ENCODE measurements at regions not wholly inside any gene's neighbourhood (a gene's known extent, or its start where the extent isn't known, plus 50 kb on each side); places are given as distances from the start of the nearest gene placed in this dataset.

- no peak for TF ChIP-seq EZH2 (IDR thresholded peaks at IDR 0.05; ENCODE audit: borderline replicate concordance, low read depth, low read length, poor library complexity, severe bottlenecking)
- TF ChIP-seq, protein P1, sequence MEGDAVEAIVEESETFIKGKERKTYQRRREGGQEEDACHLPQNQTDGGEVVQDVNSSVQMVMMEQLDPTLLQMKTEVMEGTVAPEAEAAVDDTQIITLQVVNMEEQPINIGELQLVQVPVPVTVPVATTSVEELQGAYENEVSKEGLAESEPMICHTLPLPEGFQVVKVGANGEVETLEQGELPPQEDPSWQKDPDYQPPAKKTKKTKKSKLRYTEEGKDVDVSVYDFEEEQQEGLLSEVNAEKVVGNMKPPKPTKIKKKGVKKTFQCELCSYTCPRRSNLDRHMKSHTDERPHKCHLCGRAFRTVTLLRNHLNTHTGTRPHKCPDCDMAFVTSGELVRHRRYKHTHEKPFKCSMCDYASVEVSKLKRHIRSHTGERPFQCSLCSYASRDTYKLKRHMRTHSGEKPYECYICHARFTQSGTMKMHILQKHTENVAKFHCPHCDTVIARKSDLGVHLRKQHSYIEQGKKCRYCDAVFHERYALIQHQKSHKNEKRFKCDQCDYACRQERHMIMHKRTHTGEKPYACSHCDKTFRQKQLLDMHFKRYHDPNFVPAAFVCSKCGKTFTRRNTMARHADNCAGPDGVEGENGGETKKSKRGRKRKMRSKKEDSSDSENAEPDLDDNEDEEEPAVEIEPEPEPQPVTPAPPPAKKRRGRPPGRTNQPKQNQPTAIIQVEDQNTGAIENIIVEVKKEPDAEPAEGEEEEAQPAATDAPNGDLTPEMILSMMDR (conservative IDR thresholded peaks at IDR 0.05; ENCODE audit: low read depth, low read length), result no peak
- DNase-seq (ENCODE audit: low spot score), result no peak
- ChIA-PET POLR2A (ENCODE audit: low non-redundant PET) (no interaction called here), CTCF (no interaction called here)
- Histone ChIP-seq H3K36me3 (ENCODE audit: insufficient read depth, low read length, poor library complexity, severe bottlenecking) (no peaks in the 10 kb centered on the region), H3K27ac (ENCODE audit: low read depth, low read length, poor library complexity, severe bottlenecking) (no peak overlapping the region), H3K27me3 (replicated peaks; ENCODE audit: insufficient read depth, low read depth, low read length, poor library complexity) (no peaks in the 10 kb centered on the region), H3K4me3 (ENCODE audit: low read depth, low read length, poor library complexity, severe bottlenecking) (no peak overlapping the region), H3K9me3 (ENCODE audit: low read depth, low read length, poor library complexity, severe bottlenecking) (peaks cover 21% of the 10 kb centered on the region), H3K4me1 (ENCODE audit: insufficient read depth, low read length, poor library complexity, severe bottlenecking) (no peaks in the 10 kb centered on the region)
- intact Hi-C loops (cut with micrococcal nuclease; ENCODE audit: unreplicated experiment), result no loop called here
- BruUV-seq (replicated peaks), result no TSS peak
Measured at GRCh38 chr2:125371867-125372266, 1284.1 kb upstream of the GYPC start.

DNA sequence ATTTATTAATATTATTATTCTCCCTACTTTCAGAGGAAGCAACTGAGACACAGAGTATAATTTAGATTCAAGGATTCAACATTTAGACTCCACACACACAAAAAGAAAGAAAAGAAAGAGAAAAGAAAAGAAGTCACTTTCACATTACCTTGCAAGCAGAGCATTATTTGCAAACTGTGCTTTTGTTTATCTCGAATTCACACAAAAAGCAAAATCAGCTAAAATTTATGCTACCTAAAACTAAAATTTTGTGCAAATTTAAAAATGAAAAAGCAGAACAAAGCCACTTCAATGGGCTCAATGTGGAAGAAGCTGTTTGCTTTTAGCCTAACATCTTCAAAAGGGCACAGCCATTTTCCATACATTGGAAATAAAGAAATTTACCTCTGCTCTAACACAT lies 1282.7 kb upstream of the GYPC start:
- intact Hi-C loops (cut with micrococcal nuclease; ENCODE audit: unreplicated experiment), result no loop called here
- H3K4me1 ChIP-seq (ENCODE audit: insufficient read depth, low read length, poor library complexity, severe bottlenecking), result no peaks in the 10 kb centered on the region
- H3K9me3 ChIP-seq (ENCODE audit: low read depth, low read length, poor library complexity, severe bottlenecking), result peaks cover 15% of the 10 kb centered on the region
- CTCF ChIA-PET, result no interaction called here
- no peaks in the 10 kb centered on the region for H3K36me3 ChIP-seq (ENCODE audit: insufficient read depth, low read length, poor library complexity, severe bottlenecking)
- no peak for TF ChIP-seq EZH2 (IDR thresholded peaks at IDR 0.05; ENCODE audit: borderline replicate concordance, low read depth, low read length, poor library complexity, severe bottlenecking)
- TF ChIP-seq, protein P1 (conservative IDR thresholded peaks at IDR 0.05; ENCODE audit: low read depth, low read length), result no peak
- no peak overlapping the region for H3K4me3 ChIP-seq (ENCODE audit: low read depth, low read length, poor library complexity, severe bottlenecking)
- H3K27me3 ChIP-seq (replicated peaks; ENCODE audit: insufficient read depth, low read depth, low read length, poor library complexity), result no peaks in the 10 kb centered on the region
- POLR2A ChIA-PET (ENCODE audit: low non-redundant PET), result no interaction called here
- no TSS peak for BruUV-seq (replicated peaks)
- no peak overlapping the region for H3K27ac ChIP-seq (ENCODE audit: low read depth, low read length, poor library complexity, severe bottlenecking)
- DNase-seq (ENCODE audit: low spot score), result no peak

- Histone ChIP-seq H3K27me3 (replicated peaks; ENCODE audit: insufficient read depth, low read depth, low read length, poor library complexity) (no peaks in the 10 kb centered on the region), H3K27ac (ENCODE audit: low read depth, low read length, poor library complexity, severe bottlenecking) (no peak overlapping the region), H3K36me3 (ENCODE audit: insufficient read depth, low read length, poor library complexity, severe bottlenecking) (no peaks in the 10 kb centered on the region), H3K9me3 (ENCODE audit: low read depth, low read length, poor library complexity, severe bottlenecking) (no peaks in the 10 kb centered on the region), H3K4me3 (ENCODE audit: low read depth, low read length, poor library complexity, severe bottlenecking) (no peak overlapping the region), H3K4me1 (ENCODE audit: insufficient read depth, low read length, poor library complexity, severe bottlenecking) (no peaks in the 10 kb centered on the region)
- no TSS peak for BruUV-seq (replicated peaks)
- CTCF ChIA-PET, result no interaction called here
- POLR2A ChIA-PET (ENCODE audit: low non-redundant PET), result no interaction called here
- DNase-seq (ENCODE audit: low spot score), result no peak
- no peak for TF ChIP-seq EZH2 (IDR thresholded peaks at IDR 0.05; ENCODE audit: borderline replicate concordance, low read depth, low read length, poor library complexity, severe bottlenecking)
- TF ChIP-seq, protein P1 (conservative IDR thresholded peaks at IDR 0.05; ENCODE audit: low read depth, low read length), result no peak
- intact Hi-C loops (cut with micrococcal nuclease; ENCODE audit: unreplicated experiment), result no loop called here
Measured at GRCh38 chr2:125386074-125386473, 1269.9 kb upstream of the GYPC start.
